ENCODE measurements at regions not wholly inside any gene's neighbourhood (a gene's known extent, or its start where the extent isn't known, plus 50 kb on each side); places are given as distances from the start of the nearest gene placed in this dataset.

DNA sequence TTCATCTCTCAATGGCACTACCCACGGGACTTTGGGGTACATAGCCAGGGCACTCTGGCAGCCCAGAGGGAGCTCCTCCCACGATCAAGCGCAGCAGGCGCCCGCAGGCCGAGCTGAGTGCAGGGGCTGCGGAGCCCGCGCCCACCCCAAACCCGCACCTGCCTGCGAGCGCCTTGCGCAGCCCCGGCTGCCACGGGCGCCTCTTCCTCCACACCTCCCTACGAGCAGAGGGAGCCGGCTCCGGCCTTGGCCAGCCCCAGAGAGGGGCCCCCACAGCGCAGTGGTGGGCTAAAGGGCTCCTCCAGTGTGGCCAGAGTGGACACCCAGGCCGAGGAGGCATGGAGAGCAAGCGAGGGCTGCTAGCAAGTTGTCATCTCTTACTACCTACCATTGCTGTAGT is 165.2 kb downstream of the UBE2E3 start:
- no peak overlapping the region for H3K4me3 ChIP-seq (ENCODE audit: low read depth, low read length)
- TF ChIP-seq, protein P1, sequence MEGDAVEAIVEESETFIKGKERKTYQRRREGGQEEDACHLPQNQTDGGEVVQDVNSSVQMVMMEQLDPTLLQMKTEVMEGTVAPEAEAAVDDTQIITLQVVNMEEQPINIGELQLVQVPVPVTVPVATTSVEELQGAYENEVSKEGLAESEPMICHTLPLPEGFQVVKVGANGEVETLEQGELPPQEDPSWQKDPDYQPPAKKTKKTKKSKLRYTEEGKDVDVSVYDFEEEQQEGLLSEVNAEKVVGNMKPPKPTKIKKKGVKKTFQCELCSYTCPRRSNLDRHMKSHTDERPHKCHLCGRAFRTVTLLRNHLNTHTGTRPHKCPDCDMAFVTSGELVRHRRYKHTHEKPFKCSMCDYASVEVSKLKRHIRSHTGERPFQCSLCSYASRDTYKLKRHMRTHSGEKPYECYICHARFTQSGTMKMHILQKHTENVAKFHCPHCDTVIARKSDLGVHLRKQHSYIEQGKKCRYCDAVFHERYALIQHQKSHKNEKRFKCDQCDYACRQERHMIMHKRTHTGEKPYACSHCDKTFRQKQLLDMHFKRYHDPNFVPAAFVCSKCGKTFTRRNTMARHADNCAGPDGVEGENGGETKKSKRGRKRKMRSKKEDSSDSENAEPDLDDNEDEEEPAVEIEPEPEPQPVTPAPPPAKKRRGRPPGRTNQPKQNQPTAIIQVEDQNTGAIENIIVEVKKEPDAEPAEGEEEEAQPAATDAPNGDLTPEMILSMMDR (IDR thresholded peaks at IDR 0.05; ENCODE audit: borderline replicate concordance, insufficient read depth, low read depth, low read length): no peak

DNA sequence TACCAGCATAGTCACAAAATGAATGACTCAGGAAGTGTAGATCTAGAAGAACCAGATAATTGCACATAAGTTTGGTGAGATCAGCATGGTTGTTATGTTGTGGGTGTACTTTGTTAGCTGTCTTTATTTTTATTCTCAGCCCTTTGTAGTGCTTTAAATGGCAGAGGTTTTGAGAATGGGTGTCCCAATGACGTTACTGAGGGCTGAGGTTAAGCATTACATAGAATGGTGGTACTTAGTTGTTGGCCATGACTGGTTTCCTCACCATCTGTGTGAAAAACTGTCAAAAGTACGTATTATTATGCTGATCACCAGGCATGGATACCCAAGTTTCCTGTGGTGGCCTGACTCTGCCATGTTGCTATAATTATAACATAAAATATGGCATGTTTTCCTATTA is 165.8 kb downstream of the UBE2E3 start:
- H3K4me3 ChIP-seq (ENCODE audit: low read depth, low read length): no peak overlapping the region
- TF ChIP-seq, protein P1 (IDR thresholded peaks at IDR 0.05; ENCODE audit: borderline replicate concordance, insufficient read depth, low read depth, low read length): no peak

- TF ChIP-seq, protein P1 (IDR thresholded peaks at IDR 0.05; ENCODE audit: borderline replicate concordance, insufficient read depth, low read depth, low read length): no peak
- H3K4me3 ChIP-seq (ENCODE audit: low read depth, low read length): no peak overlapping the region
These were observed 168.7 kb downstream of the UBE2E3 start for GRCh38 chr2:181149056-181149455.

DNA sequence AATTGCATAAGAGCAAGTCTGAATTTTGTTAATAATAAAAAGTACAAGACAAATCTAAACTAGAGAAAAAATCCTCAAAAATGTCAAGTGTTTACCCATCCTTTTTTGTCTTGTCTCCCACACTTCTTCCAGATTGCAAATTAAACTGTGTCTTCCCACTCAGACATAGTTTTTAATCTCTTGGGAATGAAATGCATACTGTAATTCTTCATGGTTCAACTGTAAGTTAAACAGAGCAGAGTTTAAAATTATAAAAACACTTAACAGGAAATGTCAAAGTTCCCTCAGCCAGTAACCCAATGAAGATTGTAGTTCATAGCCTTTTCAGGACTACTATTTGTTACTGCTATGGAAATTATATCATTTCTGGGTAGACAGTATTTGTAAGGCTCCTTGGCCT is 171.8 kb downstream of the UBE2E3 start:
- TF ChIP-seq, protein P1 (IDR thresholded peaks at IDR 0.05; ENCODE audit: borderline replicate concordance, insufficient read depth, low read depth, low read length): no peak
- H3K4me3 ChIP-seq (ENCODE audit: low read depth, low read length): no peak overlapping the region

GRCh38 chr2:181152701-181153100 is 172.3 kb downstream of the UBE2E3 start:
- H3K4me3 ChIP-seq (ENCODE audit: low read depth, low read length): no peak overlapping the region
- TF ChIP-seq, protein P1 (IDR thresholded peaks at IDR 0.05; ENCODE audit: borderline replicate concordance, insufficient read depth, low read depth, low read length): no peak

DNA sequence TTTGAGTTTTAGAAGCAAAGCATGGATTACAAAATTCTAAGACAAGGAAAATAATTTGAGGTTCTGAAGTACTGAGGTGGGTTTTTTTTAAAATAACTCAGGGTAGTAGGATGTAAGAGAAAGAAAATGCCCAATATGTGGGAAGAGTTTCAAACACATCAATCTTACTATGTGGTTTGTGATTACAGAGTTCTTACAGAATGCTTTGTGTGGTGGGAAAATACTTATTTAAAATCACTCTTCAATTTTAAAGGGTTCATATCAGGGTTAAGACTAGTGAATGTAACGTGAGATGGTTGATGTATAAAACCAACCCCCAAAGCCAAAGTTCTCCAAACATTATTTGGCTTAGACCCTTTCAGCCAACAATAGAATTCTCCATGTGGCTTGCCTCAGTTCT is 173.5 kb downstream of the UBE2E3 start:
- TF ChIP-seq, protein P1 (IDR thresholded peaks at IDR 0.05; ENCODE audit: borderline replicate concordance, insufficient read depth, low read depth, low read length): no peak
- no peak overlapping the region for H3K4me3 ChIP-seq (ENCODE audit: low read depth, low read length)

- TF ChIP-seq, protein P1 (IDR thresholded peaks at IDR 0.05; ENCODE audit: borderline replicate concordance, insufficient read depth, low read depth, low read length): no peak
- H3K4me3 ChIP-seq (ENCODE audit: low read depth, low read length): no peak overlapping the region
These were observed 176.9 kb downstream of the UBE2E3 start for GRCh38 chr2:181157326-181157725.

Data from GM12875 (cell line).